WI38 (cell line): ENCODE measurements at regions not wholly inside any gene's neighbourhood (a gene's known extent, or its start where the extent isn't known, plus 50 kb on each side); places are given as distances from the start of the nearest gene placed in this dataset.

Experiments used
- H3K4me3 ChIP-seq: 2 replicates; pipeline ENCODE4 v1.5.1; 2011; ENCODE audit warnings: low read depth, mild to moderate bottlenecking, control low read depth, low read length
- CTCF ChIP-seq: IDR thresholded peaks from 2 replicates; pipeline ENCODE4 v1.5.1; 2012; ENCODE audit warnings: low read depth, mild to moderate bottlenecking, control low read depth, low read length

DNA sequence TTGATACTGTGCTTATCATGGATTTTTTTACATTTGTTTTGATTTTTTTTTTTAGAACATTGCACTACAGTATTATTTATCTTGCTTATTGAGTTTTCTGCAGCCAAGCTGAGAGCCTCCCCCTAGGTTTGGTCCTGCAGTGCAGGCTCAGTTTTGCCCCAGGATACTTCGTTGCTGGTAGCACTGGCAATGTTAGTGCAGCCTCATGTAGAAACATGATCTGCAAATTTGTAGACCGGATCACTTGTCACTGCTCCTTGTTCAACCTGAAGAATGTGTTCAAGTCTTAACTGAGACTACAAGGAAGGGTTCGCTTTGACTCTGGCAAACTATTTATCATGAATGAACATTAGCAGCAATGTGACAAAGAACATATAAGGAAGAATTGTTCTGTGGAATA lies 377.2 kb upstream of the PDE3A start:
- H3K4me3 ChIP-seq, result no peak overlapping the region
- no peak for TF ChIP-seq CTCF

- TF ChIP-seq CTCF, result no peak
- H3K4me3 ChIP-seq, result no peak overlapping the region
Measured at GRCh38 chr12:19992311-19992710, 376.0 kb upstream of the PDE3A start.

- H3K4me3 ChIP-seq, result no peak overlapping the region
- TF ChIP-seq CTCF, result no peak
Measured at GRCh38 chr12:19994968-19995367, 373.4 kb upstream of the PDE3A start.

- no peak overlapping the region for H3K4me3 ChIP-seq
Measured at GRCh38 chr12:19997656-19998400, 370.5 kb upstream of the PDE3A start.

GRCh38 chr12:19998411-19998810 lies 369.9 kb upstream of the PDE3A start:
- no peak for TF ChIP-seq CTCF
- no peak overlapping the region for H3K4me3 ChIP-seq

More at GRCh38 chr12:19997656-19998400, 370.5 kb upstream of the PDE3A start:
- TF ChIP-seq CTCF, result no peak

DNA sequence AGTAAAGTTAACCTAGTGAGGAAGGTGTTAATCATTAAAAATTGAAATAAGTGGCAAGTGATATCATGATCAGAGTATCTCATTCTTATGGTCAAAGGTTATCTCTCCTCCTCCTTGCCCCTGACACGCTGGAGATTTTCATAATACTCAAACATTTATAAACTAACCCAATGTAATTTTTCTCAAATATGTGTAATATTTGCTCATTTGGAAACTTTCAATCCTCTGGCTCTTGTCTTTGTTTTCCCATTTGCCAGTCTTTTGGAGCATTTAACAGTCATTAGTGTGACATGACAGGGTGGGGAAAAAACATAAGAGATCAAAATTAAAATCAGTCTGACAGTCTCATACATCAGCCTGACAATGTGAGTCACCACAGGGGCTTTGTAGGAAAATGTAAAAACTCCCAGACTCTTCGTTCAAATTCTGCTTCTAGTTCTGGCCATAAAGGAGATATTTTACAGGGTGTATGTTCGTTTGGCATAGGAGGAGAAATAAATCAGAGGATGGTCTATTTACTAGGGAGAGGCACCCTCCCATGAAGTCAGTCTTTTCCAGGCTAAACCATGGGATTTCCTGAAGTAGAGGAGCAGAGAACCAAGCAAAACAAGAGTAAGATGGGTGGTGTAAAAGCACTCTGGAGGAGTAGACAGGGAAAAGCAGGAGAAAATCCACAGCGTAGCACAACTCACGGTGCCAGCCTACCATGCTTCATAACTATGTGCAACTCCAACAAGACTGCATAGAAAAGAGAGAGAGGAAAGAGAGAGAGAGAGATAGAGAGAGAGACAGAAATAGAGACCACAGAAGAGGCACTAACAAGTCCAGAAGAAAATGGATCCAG lies 369.2 kb upstream of the PDE3A start:
- no peak overlapping the region for H3K4me3 ChIP-seq
- no peak for TF ChIP-seq CTCF

DNA sequence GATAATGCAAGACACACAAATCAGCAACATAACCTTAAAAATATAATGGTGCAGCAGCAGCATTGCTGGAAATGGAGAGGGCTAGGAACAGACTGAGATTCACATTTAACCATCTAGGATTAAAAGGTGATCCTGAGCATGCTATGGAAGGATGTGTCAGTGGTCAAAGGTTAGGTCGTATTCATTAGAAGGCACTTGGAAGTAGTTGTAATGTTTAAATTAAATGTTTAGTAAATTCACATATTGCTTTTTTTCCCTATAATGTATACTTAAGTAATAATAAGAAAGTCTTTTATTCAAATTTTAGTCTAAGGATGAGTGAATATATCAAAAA lies 368.6 kb upstream of the PDE3A start:
- no peak overlapping the region for H3K4me3 ChIP-seq
- TF ChIP-seq CTCF, result no peak
